CD4-positive, alpha-beta T cell (primary cell): ENCODE measurements at regions not wholly inside any gene's neighbourhood (a gene's known extent, or its start where the extent isn't known, plus 50 kb on each side); places are given as distances from the start of the nearest gene placed in this dataset.

Experiments used
- ATAC-seq: fragments of 200-7000 bp; cut with Tn5 transposase; one replicate; pipeline ENCODE4 v1.10.0; 2022; ENCODE audit warnings: mild to moderate bottlenecking; ENCODE audit not compliant: poor library complexity
- CTCF ChIA-PET: fragments of 350-600 bp; sonication (Branson Sonifier 250); formaldehyde crosslinking; loops from one replicate; lab custom pipeline; 2021; ENCODE audit warnings: antibody characterized with exemption, inconsistent platforms; lab: Charles Lee
- POLR2A ChIA-PET: fragments of 350-600 bp; sonication (Branson Sonifier 250); formaldehyde crosslinking; loops from one replicate; lab custom pipeline; 2021; ENCODE audit warnings: antibody characterized with exemption, inconsistent platforms; lab: Charles Lee
- DNase-seq, 14 experiments: peaks; one replicate each; pipeline ENCODE4 v3.0.0-alpha.2; 2013 to 2020; ENCODE audit warnings: mixed read lengths in 2 of 14
- H3K27ac ChIP-seq, 2 donors: one replicate each; pipeline versions ENCODE4 v1.5.1 to v1.7.0; 2013; ENCODE audit warnings: low read length in 2 of 2, low read depth in 1 of 2, mild to moderate bottlenecking in 1 of 2
- H3K27me3 ChIP-seq, 2 experiments: 1 replicate in 1 of 2; 2 replicates in 1 of 2; pipeline versions ENCODE4 v1.6.1 to v1.7.0; 2013; ENCODE audit warnings: low read length in 2 of 2, control low read depth in 1 of 2, mild to moderate bottlenecking in 1 of 2, moderate library complexity in 1 of 2; ENCODE audit not compliant: insufficient read depth in 2 of 2, control insufficient read depth in 1 of 2
- H3K36me3 ChIP-seq: one replicate; pipeline ENCODE4 v1.6.1; 2013; ENCODE audit warnings: low read length, control low read depth; ENCODE audit not compliant: insufficient read depth
- H3K4me1 ChIP-seq: one replicate; pipeline ENCODE4 v1.6.1; 2013; ENCODE audit warnings: low read length, control low read depth; ENCODE audit not compliant: insufficient read depth
- H3K4me3 ChIP-seq: one replicate; pipeline ENCODE4 v1.5.1; 2013; ENCODE audit warnings: mild to moderate bottlenecking, low read length, moderate library complexity
- H3K9me3 ChIP-seq, 2 experiments: 1 replicate in 1 of 2; 2 replicates in 1 of 2; pipeline versions ENCODE4 v1.6.1 to v1.7.0; 2013; ENCODE audit warnings: low read length in 2 of 2, mild to moderate bottlenecking in 2 of 2, control low read depth in 1 of 2, moderate library complexity in 1 of 2; ENCODE audit not compliant: control insufficient read depth in 1 of 2, insufficient read depth in 1 of 2
- H3K27ac Mint-ChIP-seq: one replicate; pipeline ENCODE4 v1.8.0; 2020; ENCODE audit warnings: mixed read lengths
- H3K27me3 Mint-ChIP-seq: one replicate; pipeline ENCODE4 v1.8.0; 2021; ENCODE audit warnings: mixed read lengths
- H3K36me3 Mint-ChIP-seq: one replicate; pipeline ENCODE4 v1.8.0; 2021; ENCODE audit warnings: low read depth, mixed read lengths
- H3K4me1 Mint-ChIP-seq: one replicate; pipeline ENCODE4 v1.8.0; 2021; ENCODE audit warnings: low read depth, mixed read lengths
- H3K4me3 Mint-ChIP-seq: one replicate; pipeline ENCODE4 v1.8.0; 2020; ENCODE audit warnings: mild to moderate bottlenecking, mixed read lengths
- H3K9me3 Mint-ChIP-seq: one replicate; pipeline ENCODE4 v1.8.0; 2020; ENCODE audit warnings: mixed read lengths
- CTCF ChIP-seq: fragments of 200-600 bp; IDR thresholded peaks from one replicate; pipeline ENCODE4 v1.8.0; 2022; ENCODE audit warnings: antibody characterized with exemption, mild to moderate bottlenecking
- intact Hi-C, 2 experiments: fragments of 100-400 bp; cut with DNase I in 1 of 2; cut with micrococcal nuclease in 1 of 2; formaldehyde crosslinking; loops; one replicate each; pipeline versions ENCODE4 v1.15.1 to v1.9.0; 2023 to 2025; cut with DNase I, micrococcal nuclease

GRCh38 chr11:116287866-116288265 is 484.9 kb downstream of the BUD13 start:
- intact Hi-C loops, result no loop called here
- CTCF ChIA-PET, result no interaction called here

GRCh38 chr11:116285026-116285425 is 487.8 kb downstream of the BUD13 start:
- Mint-ChIP-seq H3K27me3 (peaks cover 24% of the 10 kb centered on the region), H3K27ac (no peak overlapping the region), H3K9me3 (no peaks in the 10 kb centered on the region), H3K36me3 (no peaks in the 10 kb centered on the region), H3K4me1 (no peaks in the 10 kb centered on the region), H3K4me3 (no peak overlapping the region)
- POLR2A ChIA-PET, result no interaction called here
- no peaks in the 10 kb centered on the region for H3K4me1 ChIP-seq
- H3K9me3 ChIP-seq, result no peaks in the 10 kb centered on the region
- intact Hi-C loops, result no loop called here
- no peaks in the 10 kb centered on the region for H3K36me3 ChIP-seq
- no peak overlapping the region for H3K27ac ChIP-seq
- H3K27me3 ChIP-seq, result peaks cover 0 to 4% of the 10 kb centered on the region in 2 experiments
- no peak for DNase-seq
- CTCF ChIA-PET, result no interaction called here
- H3K4me3 ChIP-seq, result no peak overlapping the region
- no peak for TF ChIP-seq CTCF
- ATAC-seq, result no peak

More at GRCh38 chr11:116287866-116288265, 484.9 kb downstream of the BUD13 start:
- Mint-ChIP-seq H3K36me3 (no peaks in the 10 kb centered on the region), H3K9me3 (peaks cover 5% of the 10 kb centered on the region), H3K4me3 (no peak overlapping the region), H3K27ac (no peak overlapping the region), H3K4me1 (no peaks in the 10 kb centered on the region), H3K27me3 (peaks cover 24% of the 10 kb centered on the region)
- DNase-seq (no peak), ATAC-seq (no peak)
- H3K9me3 ChIP-seq, result no peaks in the 10 kb centered on the region
- POLR2A ChIA-PET, result no interaction called here
- H3K4me3 ChIP-seq, result no peak overlapping the region
- H3K27me3 ChIP-seq, result peaks cover 0 to 6% of the 10 kb centered on the region in 2 experiments
- no peaks in the 10 kb centered on the region for H3K36me3 ChIP-seq
- no peak for TF ChIP-seq CTCF
- no peak overlapping the region for H3K27ac ChIP-seq
- H3K4me1 ChIP-seq, result no peaks in the 10 kb centered on the region

GRCh38 chr11:116283300-116283699 is 489.5 kb downstream of the BUD13 start:
- ChIA-PET CTCF (no interaction called here), POLR2A (no interaction called here)
- intact Hi-C loops, result no loop called here
- Mint-ChIP-seq H3K36me3 (no peaks in the 10 kb centered on the region), H3K4me3 (no peak overlapping the region), H3K4me1 (no peaks in the 10 kb centered on the region), H3K9me3 (no peaks in the 10 kb centered on the region), H3K27ac (no peak overlapping the region), H3K27me3 (peaks cover 37% of the 10 kb centered on the region)
- H3K27ac ChIP-seq, result no peak overlapping the region
- ATAC-seq (no peak), DNase-seq (no peak)
- H3K9me3 ChIP-seq, result no peaks in the 10 kb centered on the region
- H3K36me3 ChIP-seq, result no peaks in the 10 kb centered on the region
- no peak overlapping the region for H3K4me3 ChIP-seq
- TF ChIP-seq CTCF, result no peak
- peaks cover 0 to 3% of the 10 kb centered on the region in 2 experiments for H3K27me3 ChIP-seq
- no peaks in the 10 kb centered on the region for H3K4me1 ChIP-seq
